Amygdala (tissue), 56 donors: ENCODE measurements at regions not wholly inside any gene's neighbourhood (a gene's known extent, or its start where the extent isn't known, plus 50 kb on each side); places are given as distances from the start of the nearest gene placed in this dataset.
"Not testable (repeated sequence)": the region's sequence is repeated elsewhere in the genome, so short reads cannot be mapped to it uniquely, and the experiment has no call there.

Experiments used
- DNase-seq, 56 donors: peaks; one replicate each; lab custom pipeline; 2025; lab: John Stamatoyannopoulos, UW

- not testable (repeated sequence) for DNase-seq
These were observed 171.0 kb upstream of the PFKP start for GRCh38 chr10:2896334-2896733.

- DNase-seq: peak in 5 of 56 donors; percentile 4 to 21 (median 9)
These were observed 171.7 kb upstream of the PFKP start for GRCh38 chr10:2895594-2896196.

- DNase-seq: no peak
These were observed 173.4 kb upstream of the PFKP start for GRCh38 chr10:2893991-2894390.

GRCh38 chr10:2893158-2893845, 174.0 kb upstream of the PFKP start:
- DNase-seq: no peak

- DNase-seq: no peak
These were observed 175.6 kb upstream of the PFKP start for GRCh38 chr10:2891770-2892124.

GRCh38 chr10:2891073-2891769, 176.1 kb upstream of the PFKP start:
- no peak for DNase-seq

GRCh38 chr10:2890093-2890492, 177.3 kb upstream of the PFKP start:
- no peak for DNase-seq

GRCh38 chr10:2888403-2889004, 178.8 kb upstream of the PFKP start:
- DNase-seq: no peak

- no peak for DNase-seq
These were observed 179.8 kb upstream of the PFKP start for GRCh38 chr10:2887391-2888070.

- no peak for DNase-seq
These were observed 180.7 kb upstream of the PFKP start for GRCh38 chr10:2886662-2887061.

- no peak for DNase-seq
These were observed 181.8 kb upstream of the PFKP start for GRCh38 chr10:2885288-2886278.

- DNase-seq: not testable (repeated sequence)
These were observed 183.3 kb upstream of the PFKP start for GRCh38 chr10:2883983-2884540.

GRCh38 chr10:2883238-2883637, 184.1 kb upstream of the PFKP start:
- DNase-seq: no peak

- DNase-seq: no peak
These were observed 184.7 kb upstream of the PFKP start for GRCh38 chr10:2882628-2883027.

- DNase-seq: no peak
These were observed 185.4 kb upstream of the PFKP start for GRCh38 chr10:2881720-2882620.

- DNase-seq: not testable (repeated sequence)
These were observed 187.3 kb upstream of the PFKP start for GRCh38 chr10:2880050-2880449.

- DNase-seq: no peak
These were observed 188.5 kb upstream of the PFKP start for GRCh38 chr10:2878818-2879217.

GRCh38 chr10:2876032-2876431, 191.3 kb upstream of the PFKP start:
- DNase-seq: no peak
